GM19023 (cell line): ENCODE measurements at regions not wholly inside any gene's neighbourhood (a gene's known extent, or its start where the extent isn't known, plus 50 kb on each side); places are given as distances from the start of the nearest gene placed in this dataset.
A peak's percentile ranks its signal among the peaks of the same experiment; 100 is the strongest.

ENCODE experiments used
- ATAC-seq: cut with Tn5 transposase; IDR thresholded peaks from one replicate; pipeline ENCODE4 v1.9.1; 2021; ENCODE audit warnings: mild to moderate bottlenecking, moderate library complexity; ENCODE audit not compliant: unreplicated experiment

DNA sequence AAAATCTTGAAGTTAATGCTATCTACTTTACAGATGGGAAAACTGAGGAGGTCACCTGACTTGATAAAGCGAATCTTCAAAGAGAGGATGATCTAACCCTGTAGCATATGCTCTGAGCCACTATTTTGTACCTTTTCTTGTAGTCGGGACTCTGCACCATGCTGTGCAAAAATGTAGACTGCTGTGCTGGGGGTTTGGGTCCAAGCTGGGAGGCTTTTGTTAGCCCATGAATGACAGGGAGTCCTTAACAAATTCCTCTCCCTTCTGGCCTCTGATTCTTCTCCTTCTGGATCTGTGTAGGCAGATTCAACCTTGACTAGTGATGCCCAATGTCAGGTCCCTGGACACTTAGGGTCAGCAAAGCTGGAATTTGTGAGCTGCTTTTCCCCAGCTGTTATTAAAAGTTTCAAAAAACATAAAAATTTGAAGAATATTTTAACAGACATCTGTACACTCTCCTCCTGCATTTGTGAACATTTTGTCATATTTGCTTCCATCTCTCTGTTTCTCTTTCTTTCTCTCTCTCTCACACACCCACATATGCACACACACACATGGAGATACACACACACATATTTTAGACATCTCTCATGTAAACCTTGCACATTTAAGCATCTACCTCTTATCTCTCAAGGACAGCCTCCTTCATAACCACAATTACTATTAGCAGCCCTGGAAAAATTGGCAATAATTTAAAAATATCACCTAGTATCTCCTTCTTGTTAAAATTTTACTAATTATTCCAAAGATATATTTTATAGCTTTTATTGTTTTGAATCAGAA lies 335.0 kb upstream of the TRIB2 start:
- ATAC-seq = no peak

DNA sequence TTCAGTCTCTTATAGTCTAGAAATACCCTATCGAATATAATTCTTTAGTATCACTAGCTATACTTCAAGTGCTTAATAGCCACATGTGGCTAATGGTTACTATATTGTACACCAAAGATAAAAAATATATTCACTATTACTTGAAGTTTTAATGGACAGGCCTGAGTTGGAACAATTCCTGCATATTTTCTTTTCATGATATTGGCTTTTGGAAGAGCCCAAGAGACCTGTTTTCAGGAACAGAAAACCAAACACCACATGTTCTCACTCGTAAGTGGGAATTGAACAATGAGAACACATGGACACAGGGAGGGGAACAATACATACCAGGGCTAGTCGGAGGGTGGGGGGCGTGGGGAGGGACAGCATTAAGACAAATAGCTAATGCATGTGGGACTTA lies 334.4 kb upstream of the TRIB2 start:
- ATAC-seq = no peak

DNA sequence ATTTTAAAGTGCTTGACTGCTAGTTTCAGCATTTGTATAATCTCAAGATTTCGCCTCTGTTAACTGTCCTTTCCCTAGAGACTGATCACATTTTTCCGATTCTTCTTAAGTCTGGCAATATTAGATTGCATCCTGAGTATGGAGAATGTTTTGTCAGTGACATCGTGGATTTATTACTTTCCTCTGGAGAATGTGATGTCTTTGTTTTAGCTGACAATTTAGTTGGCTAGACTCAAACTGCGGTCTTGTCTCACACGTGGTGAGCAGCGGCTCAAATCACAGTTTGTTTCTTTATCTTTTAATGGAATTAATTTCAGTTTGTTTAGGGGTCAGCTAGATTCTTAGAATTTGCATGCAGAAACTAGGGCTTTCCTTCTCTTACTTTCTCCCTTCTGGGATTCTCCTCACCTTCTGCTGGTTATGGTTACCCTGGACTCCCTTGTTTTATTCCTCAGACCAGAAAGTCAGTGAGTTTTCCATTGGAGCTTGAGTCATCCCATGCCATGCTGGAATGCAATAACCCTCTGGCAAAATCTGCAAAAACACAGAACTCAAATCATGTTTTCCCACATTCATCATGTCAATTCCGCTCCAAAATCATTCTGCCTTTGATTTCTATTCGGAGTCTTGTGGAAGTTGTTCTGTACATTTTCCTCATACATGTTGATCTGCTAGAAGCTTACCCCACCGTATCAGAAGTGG lies 327.2 kb upstream of the TRIB2 start:
- ATAC-seq = no peak

DNA sequence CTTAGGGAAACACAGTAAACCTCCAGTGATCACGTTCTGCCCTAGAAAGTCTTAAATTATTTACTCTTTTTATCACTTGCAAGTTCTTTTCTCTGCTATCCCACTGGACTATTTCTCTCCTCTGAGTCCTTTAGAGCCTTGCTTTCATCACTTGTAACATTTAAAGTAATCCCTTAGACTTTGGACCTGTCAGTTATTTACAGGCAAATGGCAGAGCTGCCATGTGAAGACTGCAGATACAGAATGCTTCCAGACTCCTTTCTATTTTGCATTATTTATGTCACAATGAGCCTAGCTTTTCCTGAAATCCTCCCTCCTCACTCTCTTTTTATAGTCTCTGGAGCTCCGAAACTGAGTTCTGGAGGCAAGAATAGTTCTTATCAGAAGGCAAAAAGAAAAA lies 325.6 kb upstream of the TRIB2 start:
- ATAC-seq = no peak

DNA sequence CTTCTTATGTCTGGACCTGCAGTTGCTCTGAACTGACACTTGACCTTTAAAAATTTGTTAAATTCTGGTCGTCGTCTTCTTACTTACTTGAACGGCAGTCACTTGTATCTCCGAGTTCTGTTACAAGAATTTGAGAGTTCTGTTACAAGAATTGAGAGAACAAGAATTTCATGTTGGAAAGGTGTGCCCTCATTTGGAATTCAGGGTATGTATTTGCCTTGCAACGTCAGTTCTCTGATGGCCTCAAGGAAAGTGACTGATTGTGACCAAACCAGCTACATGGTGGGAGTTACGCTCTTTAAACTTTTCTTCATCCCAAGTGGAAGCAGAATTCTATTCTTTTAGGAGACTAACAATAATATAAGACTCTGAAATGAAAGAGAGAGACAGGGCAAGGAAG lies 320.0 kb upstream of the TRIB2 start:
- no peak for ATAC-seq

DNA sequence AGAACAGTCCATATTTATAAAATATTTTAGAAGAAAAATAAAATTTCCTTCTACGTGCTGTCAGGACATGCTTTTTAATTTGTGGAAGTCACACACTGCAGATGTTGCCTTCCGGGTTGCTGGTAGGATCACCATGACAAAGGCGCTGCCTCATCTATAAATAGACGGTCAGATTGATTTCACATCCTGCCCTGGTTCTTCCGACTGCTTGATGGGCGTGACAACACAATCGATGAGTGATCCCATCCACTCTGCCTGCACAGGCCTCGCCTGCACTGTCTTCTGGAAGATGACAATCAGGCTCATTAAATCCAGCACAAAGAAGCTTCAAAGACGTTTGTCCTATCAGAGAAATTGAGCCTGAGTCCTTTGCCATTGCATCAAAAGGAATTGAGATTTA lies 318.9 kb upstream of the TRIB2 start:
- no peak for ATAC-seq

GRCh38 chr2:12399240-12399639 lies 317.5 kb upstream of the TRIB2 start:
- no peak for ATAC-seq

DNA sequence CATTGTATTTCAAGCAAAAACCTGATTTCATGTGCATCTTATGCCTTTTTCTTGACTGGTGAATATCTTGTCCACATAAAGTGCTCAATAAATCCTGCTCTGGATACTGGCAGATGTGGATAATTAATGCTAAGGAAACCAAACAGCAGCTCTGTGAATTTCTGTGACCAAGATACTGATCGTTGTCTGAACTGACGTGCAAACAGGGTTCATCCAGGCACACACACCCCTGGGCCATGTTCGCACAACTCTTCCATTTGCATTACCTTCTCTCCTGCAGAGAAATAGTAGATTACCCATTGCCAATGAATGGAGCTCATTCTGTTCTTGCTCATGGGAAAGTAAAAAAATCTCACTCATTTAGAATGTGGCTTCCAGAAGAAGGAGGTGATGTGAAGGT lies 316.2 kb upstream of the TRIB2 start:
- ATAC-seq = no peak

DNA sequence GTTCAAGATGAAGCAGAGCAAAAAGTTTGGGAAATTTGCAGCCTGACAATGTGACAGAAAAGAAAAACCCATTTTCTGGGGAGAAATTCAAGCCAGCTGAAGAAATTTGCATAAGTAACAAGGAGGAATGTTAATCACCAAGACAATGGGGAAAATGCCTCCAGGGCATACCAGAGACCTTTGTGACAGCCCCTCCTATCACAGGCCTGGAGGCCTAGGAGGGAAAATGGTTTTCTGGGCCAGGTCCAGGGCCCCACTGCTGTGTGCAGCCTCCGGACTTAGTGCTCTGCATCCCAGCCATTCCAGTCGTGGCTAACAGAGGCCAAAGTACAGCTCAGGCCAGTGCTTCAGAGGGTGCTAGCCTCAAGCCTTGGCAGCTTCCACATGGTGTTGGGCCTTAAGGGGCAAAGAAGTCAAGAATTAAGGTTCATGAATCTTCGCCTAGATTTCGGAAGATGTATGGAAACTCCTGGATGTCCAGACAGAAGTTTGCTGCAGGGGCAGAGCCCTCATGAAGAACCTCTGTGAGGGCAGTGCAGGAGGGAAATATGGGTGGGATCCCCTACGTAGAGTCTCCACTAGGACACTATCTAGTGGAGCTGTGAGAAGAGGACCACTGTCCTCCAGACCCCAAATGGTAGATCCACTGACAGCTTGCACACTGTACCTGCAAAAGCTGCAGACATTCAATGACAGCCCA lies 314.1 kb upstream of the TRIB2 start:
- ATAC-seq = no peak

DNA sequence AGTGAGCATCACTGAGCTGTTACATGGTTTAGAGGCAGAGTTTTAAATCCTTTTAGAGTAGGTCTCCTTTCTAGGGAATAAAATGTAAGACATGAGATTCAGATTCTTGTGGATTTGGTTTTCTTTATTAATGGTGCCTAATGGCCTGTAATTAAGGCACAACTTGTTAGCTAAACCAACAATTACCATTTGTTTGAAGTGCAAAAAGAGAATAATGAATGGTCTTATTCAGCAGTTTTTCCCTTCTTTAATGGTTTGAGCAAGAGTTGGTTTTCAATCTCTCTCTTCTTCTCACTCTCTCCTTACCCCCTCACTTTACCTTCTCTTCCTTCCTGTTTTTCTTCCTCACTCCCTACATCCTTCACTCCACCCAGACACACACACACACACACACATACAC lies 312.2 kb upstream of the TRIB2 start:
- ATAC-seq = no peak

- ATAC-seq = no peak
Measured at GRCh38 chr2:12407160-12407559, 309.6 kb upstream of the TRIB2 start.

GRCh38 chr2:12412898-12413305 lies 303.8 kb upstream of the TRIB2 start:
- peak; percentile 84 for ATAC-seq

DNA sequence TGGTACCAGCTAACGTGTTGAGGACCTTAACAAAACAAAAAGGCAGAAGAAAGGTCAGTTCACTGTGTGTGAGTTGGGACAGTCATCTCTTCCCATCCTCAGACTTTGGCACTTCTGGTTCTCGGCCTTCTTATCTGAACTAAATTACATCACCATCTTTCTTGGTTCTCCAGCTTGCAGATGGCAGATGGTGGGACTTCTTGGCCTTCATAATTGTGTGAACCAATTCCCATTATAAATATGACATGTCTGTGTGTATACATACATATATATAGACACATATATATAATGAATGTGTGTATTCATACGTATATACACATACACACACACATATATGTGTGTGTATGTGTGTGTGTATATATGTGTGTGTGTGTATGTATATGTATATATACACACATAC lies 301.2 kb upstream of the TRIB2 start:
- ATAC-seq = no peak

- ATAC-seq = no peak
Measured at GRCh38 chr2:12416600-12416999, 300.1 kb upstream of the TRIB2 start.

DNA sequence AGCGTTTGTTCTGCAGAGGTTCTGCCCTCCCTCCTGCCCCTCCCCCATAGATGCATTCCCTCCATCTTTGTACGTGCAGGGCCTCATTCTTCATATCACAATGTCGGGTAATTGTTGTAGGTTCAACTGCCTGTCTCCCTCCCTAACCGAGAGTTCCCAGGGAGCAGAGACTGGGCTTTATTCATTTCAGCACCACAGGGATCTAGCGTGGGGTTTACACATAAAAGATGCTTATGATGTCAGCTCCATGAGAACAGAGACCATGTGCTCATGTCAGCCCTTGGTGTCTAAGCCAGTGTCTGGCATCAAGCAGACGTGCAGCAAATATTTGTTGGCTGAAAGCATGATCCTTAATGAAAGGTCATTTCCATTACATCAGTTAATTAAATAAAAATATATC lies 298.9 kb upstream of the TRIB2 start:
- no peak for ATAC-seq

DNA sequence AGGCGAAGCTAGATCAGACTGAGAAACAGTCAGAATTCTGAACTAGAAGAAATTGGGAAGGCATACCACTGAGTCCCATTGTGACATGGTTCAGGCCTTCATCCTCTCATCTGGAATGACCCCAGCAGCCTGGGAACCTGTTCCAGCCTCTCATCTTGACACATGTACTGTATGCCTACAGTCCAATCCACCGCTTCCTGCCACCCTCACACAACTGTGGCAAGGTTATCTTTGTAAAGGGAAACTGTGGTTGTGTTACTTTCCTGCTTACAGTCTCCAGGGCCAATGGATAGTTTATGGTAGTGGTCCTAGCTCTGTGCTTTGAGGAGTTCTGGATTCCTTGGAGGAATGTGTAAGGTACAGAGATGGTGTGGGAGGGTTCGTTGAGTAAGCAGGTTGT lies 296.9 kb upstream of the TRIB2 start:
- no peak for ATAC-seq

DNA sequence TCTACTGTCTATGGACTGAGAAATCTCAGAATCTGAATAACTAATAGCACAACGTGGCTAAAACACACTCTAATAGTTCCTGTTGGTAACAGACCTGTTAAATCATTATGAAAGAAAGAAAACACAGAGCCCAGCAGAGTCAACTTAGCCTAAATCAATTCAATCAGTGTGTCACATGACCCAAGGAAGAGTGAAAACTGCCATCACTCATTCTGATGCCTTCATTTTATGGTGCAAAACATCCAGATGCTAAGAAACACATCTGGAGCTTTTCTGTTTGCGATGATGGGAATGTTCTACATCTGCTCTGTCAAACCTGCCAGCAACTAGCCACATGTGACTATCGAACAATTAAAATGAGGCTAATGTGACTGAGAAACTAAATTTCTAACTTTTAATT lies 295.7 kb upstream of the TRIB2 start:
- no peak for ATAC-seq

DNA sequence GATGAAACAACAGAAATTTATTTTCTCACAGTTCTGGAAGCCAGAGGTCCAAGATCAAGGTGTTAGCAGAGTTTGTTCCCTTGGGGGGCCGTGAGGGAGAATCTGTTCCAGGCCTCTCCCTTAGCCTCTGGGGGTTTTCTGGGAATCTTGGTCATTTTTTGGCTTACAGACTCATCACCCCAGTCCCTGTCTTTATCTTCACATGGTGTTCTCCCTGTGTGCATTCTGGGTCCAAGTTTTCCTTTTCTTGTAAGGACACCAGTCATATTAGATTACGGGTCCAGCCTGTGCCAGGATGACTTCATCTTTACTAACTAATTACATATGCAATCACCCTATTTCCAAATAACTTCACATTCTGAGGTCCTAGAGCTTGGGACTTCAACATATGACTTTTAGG lies 292.5 kb upstream of the TRIB2 start:
- ATAC-seq = no peak

GRCh38 chr2:12424809-12425208 lies 291.9 kb upstream of the TRIB2 start:
- ATAC-seq = no peak

- ATAC-seq = no peak
Measured at GRCh38 chr2:12428324-12428723, 288.4 kb upstream of the TRIB2 start.

DNA sequence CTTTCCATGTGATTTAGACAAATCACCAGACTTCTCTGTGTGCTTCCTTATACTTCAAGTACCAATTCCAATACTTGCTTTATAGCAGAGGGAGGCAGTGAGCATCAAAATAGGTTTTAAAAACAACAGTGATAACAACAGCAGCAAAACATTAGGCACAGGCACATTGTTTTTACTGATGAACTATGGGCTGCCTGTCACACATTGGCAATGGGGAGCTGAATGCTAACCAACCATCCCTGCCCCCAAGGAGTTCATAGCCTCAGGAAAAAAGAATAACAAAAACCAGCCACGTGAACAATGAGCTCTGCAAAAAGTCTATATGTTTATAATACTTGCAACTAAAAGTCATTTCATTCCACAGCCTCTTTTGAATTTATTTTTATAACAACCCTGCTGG lies 287.9 kb upstream of the TRIB2 start:
- no peak for ATAC-seq

DNA sequence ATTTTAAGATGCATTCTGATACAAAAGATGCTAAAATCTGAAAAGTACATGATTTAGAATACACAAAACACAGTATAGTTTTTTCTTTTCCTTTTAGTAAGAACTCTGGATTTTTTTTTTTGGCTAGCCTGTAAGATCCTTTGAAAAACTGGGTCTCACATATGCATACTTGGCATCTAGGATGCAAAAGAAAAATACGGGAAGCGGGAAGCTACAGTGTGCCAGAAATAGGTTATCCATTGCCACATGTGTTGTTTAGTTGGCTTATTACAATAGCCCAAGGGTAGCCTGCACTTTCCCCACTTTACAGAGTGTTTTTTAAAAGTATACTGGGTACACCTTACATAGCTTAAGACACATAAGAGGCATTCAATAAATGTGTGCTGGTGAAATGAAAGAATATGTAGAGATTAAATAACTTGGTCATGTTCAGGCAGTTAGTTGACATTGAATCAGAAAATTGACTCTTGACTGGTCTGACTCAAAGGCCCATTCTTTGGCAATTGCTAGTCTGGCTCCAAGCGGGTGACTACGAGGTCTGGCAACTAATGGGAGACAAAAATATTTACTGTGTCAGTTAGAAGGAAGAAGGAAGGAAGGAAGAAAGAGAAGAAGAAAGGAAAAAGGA lies 286.8 kb upstream of the TRIB2 start:
- no peak for ATAC-seq
